ENCODE measurements at regions not wholly inside any gene's neighbourhood (a gene's known extent, or its start where the extent isn't known, plus 50 kb on each side); places are given as distances from the start of the nearest gene placed in this dataset.
A peak's percentile ranks its signal among the peaks of the same experiment; 100 is the strongest.

GRCh38 chr4:17077105-17077504, 178.7 kb upstream of the LDB2 start:
- DNase-seq (ENCODE audit: low read depth), result no peak
- TF ChIP-seq, protein P1, sequence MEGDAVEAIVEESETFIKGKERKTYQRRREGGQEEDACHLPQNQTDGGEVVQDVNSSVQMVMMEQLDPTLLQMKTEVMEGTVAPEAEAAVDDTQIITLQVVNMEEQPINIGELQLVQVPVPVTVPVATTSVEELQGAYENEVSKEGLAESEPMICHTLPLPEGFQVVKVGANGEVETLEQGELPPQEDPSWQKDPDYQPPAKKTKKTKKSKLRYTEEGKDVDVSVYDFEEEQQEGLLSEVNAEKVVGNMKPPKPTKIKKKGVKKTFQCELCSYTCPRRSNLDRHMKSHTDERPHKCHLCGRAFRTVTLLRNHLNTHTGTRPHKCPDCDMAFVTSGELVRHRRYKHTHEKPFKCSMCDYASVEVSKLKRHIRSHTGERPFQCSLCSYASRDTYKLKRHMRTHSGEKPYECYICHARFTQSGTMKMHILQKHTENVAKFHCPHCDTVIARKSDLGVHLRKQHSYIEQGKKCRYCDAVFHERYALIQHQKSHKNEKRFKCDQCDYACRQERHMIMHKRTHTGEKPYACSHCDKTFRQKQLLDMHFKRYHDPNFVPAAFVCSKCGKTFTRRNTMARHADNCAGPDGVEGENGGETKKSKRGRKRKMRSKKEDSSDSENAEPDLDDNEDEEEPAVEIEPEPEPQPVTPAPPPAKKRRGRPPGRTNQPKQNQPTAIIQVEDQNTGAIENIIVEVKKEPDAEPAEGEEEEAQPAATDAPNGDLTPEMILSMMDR (IDR thresholded peaks at IDR 0.05; ENCODE audit: control insufficient read depth, insufficient read depth, low read depth, low read length, missing control alignments), result no peak
- no peak overlapping the region for H3K4me3 ChIP-seq (ENCODE audit: control insufficient read depth, low read depth, low read length)

- DNase-seq (ENCODE audit: low read depth), result no peak
- TF ChIP-seq, protein P1 (IDR thresholded peaks at IDR 0.05; ENCODE audit: control insufficient read depth, insufficient read depth, low read depth, low read length, missing control alignments), result no peak
- H3K4me3 ChIP-seq (ENCODE audit: control insufficient read depth, low read depth, low read length), result no peak overlapping the region
Observed at GRCh38 chr4:17072483-17072882, 174.0 kb upstream of the LDB2 start.

DNA sequence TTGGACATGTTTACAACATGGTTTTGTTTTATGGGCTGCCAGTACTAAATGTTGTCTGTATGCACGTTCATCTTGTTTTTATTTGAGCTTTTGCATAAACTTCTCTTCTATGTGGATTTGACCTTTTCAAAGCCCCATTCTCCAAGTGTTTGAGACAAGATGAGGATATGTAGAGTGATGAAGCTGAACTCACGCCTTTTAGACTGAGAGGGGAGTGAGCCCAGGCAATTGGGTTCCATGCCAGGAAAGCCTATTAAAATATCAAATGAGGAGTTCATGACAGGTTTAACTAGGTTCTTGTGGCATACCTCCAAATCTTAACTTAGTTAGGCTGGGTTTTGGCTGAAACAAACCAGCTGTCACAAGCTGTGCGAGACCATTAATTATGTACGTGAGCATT, 170.4 kb upstream of the LDB2 start:
- TF ChIP-seq, protein P1 (IDR thresholded peaks at IDR 0.05; ENCODE audit: control insufficient read depth, insufficient read depth, low read depth, low read length, missing control alignments), result no peak
- no peak overlapping the region for H3K4me3 ChIP-seq (ENCODE audit: control insufficient read depth, low read depth, low read length)
- DNase-seq (ENCODE audit: low read depth), result no peak

DNA sequence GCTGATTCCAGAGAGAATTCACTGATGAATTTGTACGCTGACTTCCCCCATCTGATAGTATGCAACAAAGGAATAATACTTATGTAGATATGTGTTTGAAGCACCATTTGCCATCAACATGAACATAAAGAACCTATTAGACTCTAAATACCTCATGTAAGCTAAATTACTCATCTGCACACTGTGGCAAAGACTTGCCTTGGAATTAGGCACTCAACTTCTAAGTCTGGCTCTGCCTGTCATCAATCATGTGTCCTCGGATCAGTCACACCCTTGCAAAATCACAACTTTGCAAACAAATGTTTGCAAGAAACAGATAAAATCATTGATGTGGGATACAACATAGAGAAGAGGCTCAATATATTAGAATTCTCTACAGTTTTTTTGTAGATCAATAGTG, 169.9 kb upstream of the LDB2 start:
- TF ChIP-seq, protein P1 (IDR thresholded peaks at IDR 0.05; ENCODE audit: control insufficient read depth, insufficient read depth, low read depth, low read length, missing control alignments), result no peak
- no peak overlapping the region for H3K4me3 ChIP-seq (ENCODE audit: control insufficient read depth, low read depth, low read length)
- DNase-seq (ENCODE audit: low read depth), result no peak

- TF ChIP-seq, protein P1 (IDR thresholded peaks at IDR 0.05; ENCODE audit: control insufficient read depth, insufficient read depth, low read depth, low read length, missing control alignments), result no peak
- peak; percentile 70 for DNase-seq (ENCODE audit: low read depth)
- no peak overlapping the region for H3K4me3 ChIP-seq (ENCODE audit: control insufficient read depth, low read depth, low read length)
Observed at GRCh38 chr4:17066972-17067371, 168.5 kb upstream of the LDB2 start.

DNA sequence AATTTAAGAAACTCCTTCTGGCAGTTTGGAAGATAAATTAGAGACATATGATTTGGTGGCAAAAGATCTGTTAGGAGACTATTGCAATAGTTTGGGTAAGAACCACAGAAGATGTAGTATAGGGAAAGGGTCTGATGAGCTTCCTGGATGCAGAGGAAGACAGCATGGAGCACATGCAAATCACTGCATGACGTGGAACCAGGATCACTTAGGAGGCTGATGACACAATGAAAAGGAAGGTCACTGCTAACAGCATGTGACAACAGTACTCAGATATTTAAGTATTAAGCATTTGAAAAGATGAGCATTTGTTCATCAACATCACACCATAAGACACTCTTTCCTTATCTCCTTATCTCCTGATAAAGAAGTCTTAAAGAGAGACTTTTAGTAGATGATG, 167.8 kb upstream of the LDB2 start:
- no peak overlapping the region for H3K4me3 ChIP-seq (ENCODE audit: control insufficient read depth, low read depth, low read length)
- TF ChIP-seq, protein P1 (IDR thresholded peaks at IDR 0.05; ENCODE audit: control insufficient read depth, insufficient read depth, low read depth, low read length, missing control alignments), result no peak
- DNase-seq (ENCODE audit: low read depth), result no peak

GRCh38 chr4:17065821-17066220, 167.4 kb upstream of the LDB2 start:
- TF ChIP-seq, protein P1 (IDR thresholded peaks at IDR 0.05; ENCODE audit: control insufficient read depth, insufficient read depth, low read depth, low read length, missing control alignments), result no peak
- H3K4me3 ChIP-seq (ENCODE audit: control insufficient read depth, low read depth, low read length), result no peak overlapping the region
- no peak for DNase-seq (ENCODE audit: low read depth)

Measured in AG09309 (cell line).